CD14-positive monocyte (primary cell): ENCODE measurements at regions not wholly inside any gene's neighbourhood (a gene's known extent, or its start where the extent isn't known, plus 50 kb on each side); places are given as distances from the start of the nearest gene placed in this dataset.
A peak's percentile ranks its signal among the peaks of the same experiment; 100 is the strongest.

Experiments used
- DNase-seq, 3 donors: peaks; one replicate each; pipeline ENCODE4 v3.0.0-alpha.2; 2011 to 2022
- H2AFZ ChIP-seq: 2 replicates; pipeline ENCODE4 v1.6.0; 2012; ENCODE audit warnings: mild to moderate bottlenecking, low read depth, low read length, inconsistent platforms; ENCODE audit not compliant: insufficient read depth, poor library complexity, severe bottlenecking
- H3K27ac ChIP-seq, 2 donors: 1 replicate in 1 of 2; 2 replicates in 1 of 2; pipeline ENCODE4 v1.5.1; 2012 to 2013; ENCODE audit warnings: low read length in 2 of 2, control low read depth in 1 of 2, inconsistent platforms in 1 of 2, low read depth in 1 of 2, mild to moderate bottlenecking in 1 of 2
- H3K27me3 ChIP-seq, 2 donors: one replicate each; pipeline versions ENCODE4 v1.6.0 to v1.6.1; 2011 to 2013; ENCODE audit warnings: low read length in 2 of 2; ENCODE audit not compliant: control insufficient read depth in 2 of 2, insufficient read depth in 2 of 2
- H3K36me3 ChIP-seq, 2 donors: replicated peaks in 1 of 2; 1 replicate in 1 of 2; 2 replicates in 1 of 2; pipeline versions ENCODE4 v1.5.1 to v1.6.1; 2012 to 2013; ENCODE audit warnings: low read length in 2 of 2, control low read depth in 1 of 2, inconsistent platforms in 1 of 2, mild to moderate bottlenecking in 1 of 2; ENCODE audit not compliant: insufficient read depth in 2 of 2, control insufficient read depth in 1 of 2
- H3K4me1 ChIP-seq, 2 donors: 1 replicate in 1 of 2; 2 replicates in 1 of 2; pipeline versions ENCODE4 v1.5.1 to v1.6.1; 2012 to 2013; ENCODE audit warnings: low read length in 2 of 2, control low read depth in 1 of 2, inconsistent platforms in 1 of 2, mild to moderate bottlenecking in 1 of 2, moderate library complexity in 1 of 2; ENCODE audit not compliant: insufficient read depth in 2 of 2, control insufficient read depth in 1 of 2
- H3K4me2 ChIP-seq: replicated peaks from 2 replicates; pipeline ENCODE3; 2012; ENCODE audit warnings: low read length, moderate library complexity, mild to moderate bottlenecking; ENCODE audit not compliant: poor library complexity, severe bottlenecking; ENCODE audit errors: extremely low read depth
- H3K4me3 ChIP-seq, 3 experiments: fragments of 200-600 bp in 1 of 3; sonication (generic) in 1 of 3; replicated peaks in 1 of 3; 1 replicate in 2 of 3; 2 replicates in 1 of 3; pipeline ENCODE4 v1.5.1; 2011 to 2013; ENCODE audit warnings: low read length in 3 of 3, mild to moderate bottlenecking in 3 of 3, control low read depth in 2 of 3, low read depth in 2 of 3, inconsistent platforms in 1 of 3, moderate library complexity in 1 of 3
- H3K79me2 ChIP-seq: 2 replicates; pipeline ENCODE4 v1.6.0; 2012; ENCODE audit warnings: mild to moderate bottlenecking, control low read depth, inconsistent platforms, low read length, moderate library complexity; ENCODE audit not compliant: insufficient read depth
- H3K9ac ChIP-seq: 2 replicates; pipeline ENCODE4 v1.6.0; 2017; ENCODE audit warnings: low read length, mild to moderate bottlenecking; ENCODE audit not compliant: insufficient read depth, poor library complexity, severe bottlenecking
- H3K9me3 ChIP-seq, 2 donors: replicated peaks in 1 of 2; 1 replicate in 1 of 2; 2 replicates in 1 of 2; pipeline versions ENCODE4 v1.5.1 to v1.6.1; 2012 to 2013; ENCODE audit warnings: low read length in 2 of 2, control low read depth in 1 of 2; ENCODE audit not compliant: control insufficient read depth in 1 of 2, insufficient read depth in 1 of 2
- H4K20me1 ChIP-seq: 2 replicates; pipeline ENCODE4 v1.6.0; 2012; ENCODE audit warnings: mild to moderate bottlenecking, low read length, control low read depth, moderate library complexity; ENCODE audit not compliant: insufficient read depth
- H3K27ac Mint-ChIP-seq, 7 donors: one replicate each; pipeline ENCODE4 v1.8.0; 2020; ENCODE audit warnings: mild to moderate bottlenecking in 7 of 7, mixed read lengths in 7 of 7, moderate library complexity in 6 of 7, inconsistent platforms in 2 of 7
- H3K27me3 Mint-ChIP-seq, 3 donors: one replicate each; pipeline ENCODE4 v1.8.0; 2021 to 2022; ENCODE audit warnings: low read depth in 3 of 3, mild to moderate bottlenecking in 3 of 3, mixed read lengths in 3 of 3, moderate library complexity in 3 of 3, inconsistent platforms in 1 of 3
- H3K36me3 Mint-ChIP-seq, 2 donors: one replicate each; pipeline ENCODE4 v1.8.0; 2020; ENCODE audit warnings: mixed read lengths in 2 of 2, inconsistent platforms in 1 of 2, mild to moderate bottlenecking in 1 of 2
- H3K4me1 Mint-ChIP-seq: one replicate; pipeline ENCODE4 v1.8.0; 2020; ENCODE audit warnings: mild to moderate bottlenecking, mixed read lengths
- H3K4me3 Mint-ChIP-seq, 2 donors: one replicate each; pipeline ENCODE4 v1.8.0; 2020; ENCODE audit warnings: mild to moderate bottlenecking in 2 of 2, mixed read lengths in 2 of 2, moderate library complexity in 1 of 2
- H3K9me3 Mint-ChIP-seq, 7 donors: one replicate each; pipeline ENCODE4 v1.8.0; 2020 to 2022; ENCODE audit warnings: mixed read lengths in 7 of 7, mild to moderate bottlenecking in 6 of 7, moderate library complexity in 6 of 7, inconsistent platforms in 2 of 7
- WGBS: methylation state at CpG from one replicate; pipeline ENCODE4 v1.1.5; 2013; ENCODE audit warnings: missing lambda C conversion rate; ENCODE audit not compliant: insufficient coverage; 5-methylcytosine and 5-hydroxymethylcytosine counted together
- intact Hi-C, 2 donors: fragments of 100-400 bp; cut with micrococcal nuclease; formaldehyde crosslinking; loops; one replicate each; pipeline versions ENCODE4 v1.15.0 to v1.15.1; 2023
- TF ChIP-seq, protein P1 (sequence below): fragments of 200-600 bp; IDR thresholded peaks from one replicate; pipeline ENCODE4 v1.8.0; 2022; ENCODE audit warnings: antibody characterized with exemption, mild to moderate bottlenecking

DNA sequence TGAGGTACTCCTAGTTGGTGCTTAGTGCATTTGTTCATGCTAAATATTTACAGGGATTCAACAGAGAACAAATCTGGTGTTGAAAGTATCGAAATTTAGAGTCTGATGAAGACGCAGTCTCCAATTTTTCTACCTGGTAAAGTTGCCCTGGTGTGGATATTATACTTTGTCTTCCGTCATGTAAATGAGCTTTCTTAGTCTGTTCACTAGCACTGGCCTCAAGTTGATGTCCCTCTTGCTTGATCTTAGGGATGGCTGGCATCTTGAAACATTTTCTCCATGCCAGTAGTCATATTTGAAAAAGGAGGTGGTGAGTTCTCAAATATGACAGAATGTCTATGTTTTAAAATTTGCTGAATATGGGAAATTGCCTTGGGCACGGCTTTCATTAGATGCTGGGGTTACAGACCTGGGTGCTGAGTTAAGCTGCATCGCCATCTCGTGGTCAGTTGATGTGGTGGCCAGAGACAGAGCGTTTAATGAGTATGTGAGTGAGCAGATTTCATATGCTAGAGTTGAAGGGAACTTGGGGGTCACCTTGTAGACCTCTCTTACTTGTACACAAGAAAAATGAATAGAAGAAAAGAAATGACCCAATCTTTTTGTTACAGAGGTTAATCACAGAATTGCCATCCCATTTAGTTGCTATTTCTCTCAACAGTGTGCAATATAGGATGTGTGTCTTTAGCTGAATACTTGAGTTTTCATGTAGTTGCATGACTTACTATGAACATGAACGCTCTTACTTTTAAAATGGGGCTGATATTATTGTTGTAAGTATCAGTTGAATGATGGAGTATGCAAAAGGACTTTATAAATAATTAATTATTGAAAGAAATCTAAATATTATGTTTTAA, 172.8 kb upstream of the DCN start:
- H3K9me3 ChIP-seq, result no peaks in the 10 kb centered on the region
- no peak overlapping the region for H3K9ac ChIP-seq
- H3K4me2 ChIP-seq, result no peak overlapping the region
- no peak overlapping the region for H2AFZ ChIP-seq
- Mint-ChIP-seq H3K36me3 (no peaks in the 10 kb centered on the region), H3K9me3 (peaks cover 0 to 2% (median 0%) of the 10 kb centered on the region in 7 donors), H3K4me3 (no peak overlapping the region), H3K27ac (no peak overlapping the region), H3K27me3 (peaks cover 0 to 2% (median 0%) of the 10 kb centered on the region in 3 donors), H3K4me1 (no peaks in the 10 kb centered on the region)
- peak in 1 of 3 donors; percentile 21 for DNase-seq
- intact Hi-C loops, result no loop called here
- no peak overlapping the region for H3K27ac ChIP-seq
- H3K4me3 ChIP-seq, result no peak overlapping the region
- no peaks in the 10 kb centered on the region for H3K4me1 ChIP-seq
- no peaks in the 10 kb centered on the region for H4K20me1 ChIP-seq
- TF ChIP-seq, protein P1, sequence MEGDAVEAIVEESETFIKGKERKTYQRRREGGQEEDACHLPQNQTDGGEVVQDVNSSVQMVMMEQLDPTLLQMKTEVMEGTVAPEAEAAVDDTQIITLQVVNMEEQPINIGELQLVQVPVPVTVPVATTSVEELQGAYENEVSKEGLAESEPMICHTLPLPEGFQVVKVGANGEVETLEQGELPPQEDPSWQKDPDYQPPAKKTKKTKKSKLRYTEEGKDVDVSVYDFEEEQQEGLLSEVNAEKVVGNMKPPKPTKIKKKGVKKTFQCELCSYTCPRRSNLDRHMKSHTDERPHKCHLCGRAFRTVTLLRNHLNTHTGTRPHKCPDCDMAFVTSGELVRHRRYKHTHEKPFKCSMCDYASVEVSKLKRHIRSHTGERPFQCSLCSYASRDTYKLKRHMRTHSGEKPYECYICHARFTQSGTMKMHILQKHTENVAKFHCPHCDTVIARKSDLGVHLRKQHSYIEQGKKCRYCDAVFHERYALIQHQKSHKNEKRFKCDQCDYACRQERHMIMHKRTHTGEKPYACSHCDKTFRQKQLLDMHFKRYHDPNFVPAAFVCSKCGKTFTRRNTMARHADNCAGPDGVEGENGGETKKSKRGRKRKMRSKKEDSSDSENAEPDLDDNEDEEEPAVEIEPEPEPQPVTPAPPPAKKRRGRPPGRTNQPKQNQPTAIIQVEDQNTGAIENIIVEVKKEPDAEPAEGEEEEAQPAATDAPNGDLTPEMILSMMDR, result peak; percentile 64
- H3K36me3 ChIP-seq, result no peaks in the 10 kb centered on the region
- WGBS, result 0% methylated on average over 1 of the region's 8 CpGs
- no peaks in the 10 kb centered on the region for H3K79me2 ChIP-seq
- H3K27me3 ChIP-seq, result no peaks in the 10 kb centered on the region

DNA sequence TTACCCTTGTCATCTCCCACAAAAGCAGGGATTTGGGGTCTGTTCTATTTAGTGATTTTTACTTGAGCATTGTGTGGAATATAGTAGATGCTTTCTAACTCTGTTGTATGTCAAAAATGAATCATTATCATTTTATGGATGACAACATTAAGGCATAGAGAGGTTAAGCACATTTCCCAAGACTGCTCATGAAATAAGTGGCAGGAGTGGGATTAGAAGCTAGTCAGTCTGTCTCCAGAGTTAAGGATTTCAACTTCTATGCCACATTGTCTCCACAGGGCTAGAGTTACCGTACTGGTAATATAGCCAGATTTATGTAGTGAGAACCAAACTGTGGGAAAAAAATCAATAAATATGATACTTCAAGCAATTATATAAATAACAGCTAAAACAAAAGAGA, 170.6 kb upstream of the DCN start:
- intact Hi-C loops, result no loop called here
- Histone ChIP-seq H3K4me1 (no peaks in the 10 kb centered on the region), H3K4me2 (no peak overlapping the region), H3K9ac (no peak overlapping the region), H3K36me3 (no peaks in the 10 kb centered on the region), H2AFZ (no peak overlapping the region), H3K4me3 (no peak overlapping the region), H4K20me1 (no peaks in the 10 kb centered on the region), H3K9me3 (no peaks in the 10 kb centered on the region), H3K79me2 (no peaks in the 10 kb centered on the region), H3K27me3 (peaks cover 0 to 2% of the 10 kb centered on the region in 2 donors), H3K27ac (no peak overlapping the region)
- Mint-ChIP-seq H3K4me1 (no peaks in the 10 kb centered on the region), H3K9me3 (peaks cover 0 to 2% (median 0%) of the 10 kb centered on the region in 7 donors), H3K4me3 (no peak overlapping the region), H3K36me3 (no peaks in the 10 kb centered on the region), H3K27ac (no peak overlapping the region), H3K27me3 (peaks cover 0 to 2% (median 0%) of the 10 kb centered on the region in 3 donors)
- WGBS, result no CpG with 5 or more reads among the region's 1 CpG
- DNase-seq, result no peak
- TF ChIP-seq, protein P1, result no peak
